PC-3 (cell line): ENCODE measurements at regions not wholly inside any gene's neighbourhood (a gene's known extent, or its start where the extent isn't known, plus 50 kb on each side); places are given as distances from the start of the nearest gene placed in this dataset.

Experiments
- EZH2 ChIP-seq: fragments of 300-600 bp; sonication (generic); IDR thresholded peaks from one replicate; pipeline ENCODE4 v1.6.1; 2017; ENCODE audit warnings: antibody characterized with exemption, mild to moderate bottlenecking, low read length; ENCODE audit not compliant: unreplicated experiment
- EZH2phosphoT487 ChIP-seq: fragments of 300-600 bp; sonication (generic); IDR thresholded peaks from 2 replicates; pipeline ENCODE4 v1.6.1; 2018; ENCODE audit warnings: mild to moderate bottlenecking, antibody characterized with exemption, low read length, borderline replicate concordance
- TF ChIP-seq, protein P1 (sequence below): fragments of 300-600 bp; sonication (generic); conservative IDR thresholded peaks from 2 replicates; pipeline ENCODE4 v1.5.1; 2017; ENCODE audit warnings: antibody characterized with exemption, low read depth, mild to moderate bottlenecking, low read length

DNA sequence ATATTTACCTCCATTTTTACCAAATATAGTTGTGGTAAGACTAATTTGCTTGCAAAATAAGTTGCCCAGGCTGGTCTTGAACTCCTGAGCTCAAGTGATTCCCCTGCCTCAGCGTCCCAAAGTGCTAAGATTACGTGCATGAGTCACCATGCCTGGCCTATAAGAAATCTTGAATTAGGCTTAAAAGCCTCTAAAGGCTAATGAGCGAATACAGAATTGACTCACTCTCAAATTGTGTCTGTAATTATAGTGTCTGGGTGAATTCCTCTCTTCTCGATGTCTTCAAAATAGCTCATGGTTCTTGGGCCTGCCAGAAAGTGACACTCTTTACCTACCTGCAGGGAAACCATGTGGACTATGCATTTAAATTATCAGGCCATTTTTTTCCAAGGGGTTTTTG lies 403.5 kb downstream of the SLC16A7 start:
- TF ChIP-seq EZH2phosphoT487 (no peak), EZH2 (no peak)
- TF ChIP-seq, protein P1, sequence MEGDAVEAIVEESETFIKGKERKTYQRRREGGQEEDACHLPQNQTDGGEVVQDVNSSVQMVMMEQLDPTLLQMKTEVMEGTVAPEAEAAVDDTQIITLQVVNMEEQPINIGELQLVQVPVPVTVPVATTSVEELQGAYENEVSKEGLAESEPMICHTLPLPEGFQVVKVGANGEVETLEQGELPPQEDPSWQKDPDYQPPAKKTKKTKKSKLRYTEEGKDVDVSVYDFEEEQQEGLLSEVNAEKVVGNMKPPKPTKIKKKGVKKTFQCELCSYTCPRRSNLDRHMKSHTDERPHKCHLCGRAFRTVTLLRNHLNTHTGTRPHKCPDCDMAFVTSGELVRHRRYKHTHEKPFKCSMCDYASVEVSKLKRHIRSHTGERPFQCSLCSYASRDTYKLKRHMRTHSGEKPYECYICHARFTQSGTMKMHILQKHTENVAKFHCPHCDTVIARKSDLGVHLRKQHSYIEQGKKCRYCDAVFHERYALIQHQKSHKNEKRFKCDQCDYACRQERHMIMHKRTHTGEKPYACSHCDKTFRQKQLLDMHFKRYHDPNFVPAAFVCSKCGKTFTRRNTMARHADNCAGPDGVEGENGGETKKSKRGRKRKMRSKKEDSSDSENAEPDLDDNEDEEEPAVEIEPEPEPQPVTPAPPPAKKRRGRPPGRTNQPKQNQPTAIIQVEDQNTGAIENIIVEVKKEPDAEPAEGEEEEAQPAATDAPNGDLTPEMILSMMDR = no peak
